ACC112 (cell line): ENCODE measurements at regions not wholly inside any gene's neighbourhood (a gene's known extent, or its start where the extent isn't known, plus 50 kb on each side); places are given as distances from the start of the nearest gene placed in this dataset.

ENCODE experiments used
- H2AFZ ChIP-seq: fragments of 200-600 bp; sonication (generic); one replicate; pipeline ENCODE4 v1.6.0; 2017; ENCODE audit warnings: antibody characterized with exemption, low read length; ENCODE audit not compliant: unreplicated experiment
- H3K27ac ChIP-seq: fragments of 200-600 bp; sonication (generic); 2 replicates; pipeline ENCODE4 v1.5.1; 2014; ENCODE audit warnings: low read depth, mild to moderate bottlenecking, antibody characterized with exemption, low read length, moderate library complexity
- H3K27me3 ChIP-seq: fragments of 200-600 bp; sonication (generic); 2 replicates; pipeline ENCODE4 v1.6.1; 2014; ENCODE audit warnings: mild to moderate bottlenecking, antibody characterized with exemption, low read length, moderate library complexity, mixed read lengths; ENCODE audit not compliant: insufficient read depth
- H3K36me3 ChIP-seq: fragments of 200-600 bp; sonication (generic); 2 replicates; pipeline ENCODE4 v1.6.1; 2016; ENCODE audit warnings: mild to moderate bottlenecking, antibody characterized with exemption, low read length, moderate library complexity, mixed read lengths; ENCODE audit not compliant: insufficient read depth
- H3K4me1 ChIP-seq: fragments of 200-600 bp; sonication (generic); one replicate; pipeline ENCODE4 v1.6.1; 2016; ENCODE audit warnings: low read length, mixed read lengths; ENCODE audit not compliant: insufficient read depth, unreplicated experiment, control insufficient read depth
- H3K4me3 ChIP-seq: fragments of 200-600 bp; sonication (generic); 2 replicates; pipeline ENCODE4 v1.5.1; 2014; ENCODE audit warnings: mild to moderate bottlenecking, low read depth, low read length
- H3K79me2 ChIP-seq: fragments of 200-600 bp; sonication (generic); one replicate; pipeline ENCODE4 v1.6.0; 2016; ENCODE audit warnings: low read length; ENCODE audit not compliant: control insufficient read depth, unreplicated experiment, insufficient read depth

GRCh38 chr2:42984081-42984480 is 191.7 kb upstream of the HAAO start:
- H3K36me3 ChIP-seq: no peaks in the 10 kb centered on the region
- no peaks in the 10 kb centered on the region for H3K79me2 ChIP-seq
- no peak overlapping the region for H3K27ac ChIP-seq
- H3K27me3 ChIP-seq: no peaks in the 10 kb centered on the region
- H2AFZ ChIP-seq: no peak overlapping the region
- no peak overlapping the region for H3K4me3 ChIP-seq
- peaks cover 12% of the 10 kb centered on the region for H3K4me1 ChIP-seq

GRCh38 chr2:42980764-42981416 is 188.5 kb upstream of the HAAO start:
- H3K27ac ChIP-seq: no peak overlapping the region

GRCh38 chr2:42979870-42980763 is 187.7 kb upstream of the HAAO start:
- H2AFZ ChIP-seq: no peak overlapping the region
- H3K4me1 ChIP-seq: peaks cover 3% of the 10 kb centered on the region
- H3K4me3 ChIP-seq: no peak overlapping the region
- no peaks in the 10 kb centered on the region for H3K79me2 ChIP-seq
- H3K27ac ChIP-seq: no peak overlapping the region
- H3K36me3 ChIP-seq: no peaks in the 10 kb centered on the region
- H3K27me3 ChIP-seq: no peaks in the 10 kb centered on the region

More at GRCh38 chr2:42980764-42981416, 188.5 kb upstream of the HAAO start:
- Histone ChIP-seq H3K27me3 (no peaks in the 10 kb centered on the region), H3K36me3 (no peaks in the 10 kb centered on the region), H2AFZ (no peak overlapping the region), H3K4me1 (no peaks in the 10 kb centered on the region), H3K4me3 (no peak overlapping the region), H3K79me2 (no peaks in the 10 kb centered on the region)

GRCh38 chr2:42979416-42979869 is 187.1 kb upstream of the HAAO start:
- no peaks in the 10 kb centered on the region for H3K36me3 ChIP-seq
- H3K4me3 ChIP-seq: no peak overlapping the region
- no peak overlapping the region for H3K27ac ChIP-seq
- H3K79me2 ChIP-seq: no peaks in the 10 kb centered on the region
- H3K27me3 ChIP-seq: no peaks in the 10 kb centered on the region
- no peak overlapping the region for H2AFZ ChIP-seq
- H3K4me1 ChIP-seq: peaks cover 9% of the 10 kb centered on the region

GRCh38 chr2:42978887-42979415 is 186.6 kb upstream of the HAAO start:
- Histone ChIP-seq H2AFZ (no peak overlapping the region), H3K4me1 (peaks cover 13% of the 10 kb centered on the region), H3K4me3 (no peak overlapping the region), H3K27ac (no peak overlapping the region), H3K79me2 (no peaks in the 10 kb centered on the region), H3K27me3 (no peaks in the 10 kb centered on the region), H3K36me3 (no peaks in the 10 kb centered on the region)

- Histone ChIP-seq H3K79me2 (no peaks in the 10 kb centered on the region), H2AFZ (no peak overlapping the region), H3K27ac (no peak overlapping the region), H3K36me3 (no peaks in the 10 kb centered on the region), H3K4me1 (peaks cover 13% of the 10 kb centered on the region), H3K27me3 (no peaks in the 10 kb centered on the region), H3K4me3 (no peak overlapping the region)
These were observed 185.9 kb upstream of the HAAO start for GRCh38 chr2:42978175-42978886.

GRCh38 chr2:42977270-42978174 is 185.1 kb upstream of the HAAO start:
- Histone ChIP-seq H3K4me1 (peaks cover 14% of the 10 kb centered on the region), H3K27ac (no peak overlapping the region), H3K36me3 (no peaks in the 10 kb centered on the region), H3K79me2 (no peaks in the 10 kb centered on the region), H2AFZ (no peak overlapping the region), H3K4me3 (no peak overlapping the region), H3K27me3 (no peaks in the 10 kb centered on the region)

- no peak overlapping the region for H3K27ac ChIP-seq
- no peaks in the 10 kb centered on the region for H3K27me3 ChIP-seq
- peaks cover 18% of the 10 kb centered on the region for H3K4me1 ChIP-seq
- no peak overlapping the region for H3K4me3 ChIP-seq
- H3K36me3 ChIP-seq: no peaks in the 10 kb centered on the region
- H3K79me2 ChIP-seq: no peaks in the 10 kb centered on the region
- H2AFZ ChIP-seq: no peak overlapping the region
These were observed 184.0 kb upstream of the HAAO start for GRCh38 chr2:42976351-42976750.

- Histone ChIP-seq H3K79me2 (no peaks in the 10 kb centered on the region), H2AFZ (peak overlapping the region; percentile 68), H3K27ac (0 out of 2 replicates have a peak overlapping the region, but pooled peaks have one; percentile 11), H3K27me3 (no peaks in the 10 kb centered on the region), H3K4me3 (peak overlapping the region; percentile 55), H3K36me3 (no peaks in the 10 kb centered on the region), H3K4me1 (peaks cover 23% of the 10 kb centered on the region)
These were observed 182.6 kb upstream of the HAAO start for GRCh38 chr2:42974721-42975717.
